Glutamatergic neuron (in vitro differentiated cells): ENCODE measurements at regions not wholly inside any gene's neighbourhood (a gene's known extent, or its start where the extent isn't known, plus 50 kb on each side); places are given as distances from the start of the nearest gene placed in this dataset.
"Not testable (repeated sequence)": the region's sequence is repeated elsewhere in the genome, so short reads cannot be mapped to it uniquely, and the experiment has no call there.

Experiments used
- DNase-seq: peaks from one replicate; pipeline ENCODE4 v3.0.0; 2022
- H3K27ac Mint-ChIP-seq: one replicate; pipeline ENCODE4 v1.8.0; 2020; ENCODE audit warnings: mild to moderate bottlenecking, mixed read lengths, inconsistent platforms; ENCODE audit not compliant: unreplicated experiment
- H3K27me3 Mint-ChIP-seq: one replicate; pipeline ENCODE4 v1.8.0; 2020; ENCODE audit warnings: mild to moderate bottlenecking, moderate library complexity, mixed read lengths, inconsistent platforms; ENCODE audit not compliant: unreplicated experiment
- H3K36me3 Mint-ChIP-seq: one replicate; pipeline ENCODE4 v1.8.0; 2020; ENCODE audit warnings: mild to moderate bottlenecking, mixed read lengths, inconsistent platforms; ENCODE audit not compliant: unreplicated experiment
- H3K4me1 Mint-ChIP-seq: one replicate; pipeline ENCODE4 v1.8.0; 2020; ENCODE audit warnings: mild to moderate bottlenecking, low read depth, mixed read lengths, inconsistent platforms; ENCODE audit not compliant: unreplicated experiment
- H3K4me3 Mint-ChIP-seq: one replicate; pipeline ENCODE4 v1.8.0; 2020; ENCODE audit warnings: mild to moderate bottlenecking, mixed read lengths, inconsistent platforms; ENCODE audit not compliant: unreplicated experiment
- H3K9me3 Mint-ChIP-seq: one replicate; pipeline ENCODE4 v1.8.0; 2020; ENCODE audit warnings: mild to moderate bottlenecking, moderate library complexity, mixed read lengths, inconsistent platforms; ENCODE audit not compliant: unreplicated experiment
- TF ChIP-seq, protein P1 (sequence below): fragments of 200-600 bp; sonication (generic); IDR thresholded peaks from one replicate; pipeline ENCODE4 v1.5.0; 2021; ENCODE audit not compliant: partially characterized antibody, unreplicated experiment

DNA sequence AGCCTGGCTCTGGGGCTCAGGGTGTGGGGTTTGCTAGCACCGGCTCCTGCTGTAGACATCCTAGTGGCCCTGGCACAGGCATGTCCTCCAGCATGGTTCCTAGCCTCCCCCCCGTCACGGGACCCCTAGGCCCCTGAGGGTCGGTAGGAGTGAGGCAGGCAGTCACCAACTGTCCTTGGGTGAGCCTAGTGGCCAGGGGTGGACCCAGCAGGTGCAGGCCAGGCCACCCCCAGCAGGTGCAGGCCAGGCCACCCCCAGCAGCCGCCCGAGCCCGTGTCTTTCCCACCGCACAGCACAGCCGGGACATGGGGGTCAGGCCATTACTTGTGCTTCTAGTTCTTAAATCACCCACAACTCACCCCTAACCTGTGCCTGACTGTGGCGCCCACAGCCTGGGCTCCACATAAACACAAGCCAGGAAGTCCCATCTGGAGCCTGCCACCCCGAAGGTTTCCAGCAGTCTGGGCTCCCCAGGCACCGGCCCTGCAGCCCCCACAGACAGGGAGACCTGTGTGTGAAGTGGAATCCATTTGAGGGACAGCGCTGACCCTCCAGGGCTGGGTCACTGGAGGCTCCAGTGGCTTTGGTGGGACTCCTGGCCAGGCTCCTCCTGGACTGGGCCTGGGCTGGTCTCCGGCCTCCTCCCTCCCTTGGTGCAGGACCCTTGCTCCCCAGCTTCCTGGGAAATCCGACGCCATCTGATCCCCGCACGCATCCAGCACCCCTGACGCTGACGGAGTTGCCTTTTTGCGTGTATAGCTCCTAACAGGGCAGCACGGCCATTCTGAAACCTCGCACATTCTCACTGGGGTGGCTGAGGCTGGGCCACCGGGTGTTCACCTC is 114.1 kb upstream of the LPCAT1 start:
- Mint-ChIP-seq H3K36me3 (no peaks in the 10 kb centered on the region), H3K4me1 (peaks cover 27% of the 10 kb centered on the region), H3K27ac (peak overlapping the region; percentile 33), H3K27me3 (peaks cover 22% of the 10 kb centered on the region), H3K4me3 (no peak overlapping the region), H3K9me3 (peaks cover 25% of the 10 kb centered on the region)
- no peak for DNase-seq
- TF ChIP-seq, protein P1, sequence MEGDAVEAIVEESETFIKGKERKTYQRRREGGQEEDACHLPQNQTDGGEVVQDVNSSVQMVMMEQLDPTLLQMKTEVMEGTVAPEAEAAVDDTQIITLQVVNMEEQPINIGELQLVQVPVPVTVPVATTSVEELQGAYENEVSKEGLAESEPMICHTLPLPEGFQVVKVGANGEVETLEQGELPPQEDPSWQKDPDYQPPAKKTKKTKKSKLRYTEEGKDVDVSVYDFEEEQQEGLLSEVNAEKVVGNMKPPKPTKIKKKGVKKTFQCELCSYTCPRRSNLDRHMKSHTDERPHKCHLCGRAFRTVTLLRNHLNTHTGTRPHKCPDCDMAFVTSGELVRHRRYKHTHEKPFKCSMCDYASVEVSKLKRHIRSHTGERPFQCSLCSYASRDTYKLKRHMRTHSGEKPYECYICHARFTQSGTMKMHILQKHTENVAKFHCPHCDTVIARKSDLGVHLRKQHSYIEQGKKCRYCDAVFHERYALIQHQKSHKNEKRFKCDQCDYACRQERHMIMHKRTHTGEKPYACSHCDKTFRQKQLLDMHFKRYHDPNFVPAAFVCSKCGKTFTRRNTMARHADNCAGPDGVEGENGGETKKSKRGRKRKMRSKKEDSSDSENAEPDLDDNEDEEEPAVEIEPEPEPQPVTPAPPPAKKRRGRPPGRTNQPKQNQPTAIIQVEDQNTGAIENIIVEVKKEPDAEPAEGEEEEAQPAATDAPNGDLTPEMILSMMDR: no peak

DNA sequence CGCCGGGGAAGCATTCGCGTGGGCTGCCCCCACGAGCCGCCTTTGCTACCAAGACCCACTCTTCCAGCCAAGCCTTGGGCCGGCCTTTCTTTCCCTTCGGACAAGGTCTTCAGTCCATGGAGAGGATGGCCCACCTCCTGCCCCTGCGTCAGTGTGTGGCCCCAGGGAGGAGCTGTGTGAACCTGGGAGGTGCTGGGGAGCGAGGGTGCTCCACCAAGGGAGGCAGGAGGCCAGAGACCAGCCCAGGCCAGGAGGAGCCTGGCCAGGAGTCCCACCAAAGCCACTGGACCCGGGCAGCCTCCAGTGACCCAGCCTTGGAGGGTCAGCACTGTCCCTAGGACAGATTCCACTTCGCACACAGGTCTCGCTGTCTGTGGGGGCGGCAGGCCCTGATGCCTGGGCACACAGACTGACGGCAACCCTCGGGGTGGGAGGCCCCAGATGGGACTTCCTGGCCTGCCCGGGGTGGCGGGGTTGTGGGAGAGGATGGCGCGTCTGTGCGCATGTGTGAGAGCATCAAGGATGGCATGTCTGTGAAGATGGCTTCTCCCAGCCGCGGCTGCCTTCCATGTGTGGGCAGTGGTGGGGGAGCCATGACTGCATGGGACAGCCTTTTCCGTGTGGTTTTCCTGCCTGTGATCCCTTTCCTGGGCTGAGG is 113.3 kb upstream of the LPCAT1 start:
- no peak overlapping the region for H3K27ac Mint-ChIP-seq
- peaks cover 22% of the 10 kb centered on the region for H3K27me3 Mint-ChIP-seq
- H3K36me3 Mint-ChIP-seq: no peaks in the 10 kb centered on the region
- TF ChIP-seq, protein P1: no peak
- H3K4me1 Mint-ChIP-seq: peaks cover 30% of the 10 kb centered on the region
- H3K4me3 Mint-ChIP-seq: no peak overlapping the region
- H3K9me3 Mint-ChIP-seq: peaks cover 25% of the 10 kb centered on the region
- no peak for DNase-seq

DNA sequence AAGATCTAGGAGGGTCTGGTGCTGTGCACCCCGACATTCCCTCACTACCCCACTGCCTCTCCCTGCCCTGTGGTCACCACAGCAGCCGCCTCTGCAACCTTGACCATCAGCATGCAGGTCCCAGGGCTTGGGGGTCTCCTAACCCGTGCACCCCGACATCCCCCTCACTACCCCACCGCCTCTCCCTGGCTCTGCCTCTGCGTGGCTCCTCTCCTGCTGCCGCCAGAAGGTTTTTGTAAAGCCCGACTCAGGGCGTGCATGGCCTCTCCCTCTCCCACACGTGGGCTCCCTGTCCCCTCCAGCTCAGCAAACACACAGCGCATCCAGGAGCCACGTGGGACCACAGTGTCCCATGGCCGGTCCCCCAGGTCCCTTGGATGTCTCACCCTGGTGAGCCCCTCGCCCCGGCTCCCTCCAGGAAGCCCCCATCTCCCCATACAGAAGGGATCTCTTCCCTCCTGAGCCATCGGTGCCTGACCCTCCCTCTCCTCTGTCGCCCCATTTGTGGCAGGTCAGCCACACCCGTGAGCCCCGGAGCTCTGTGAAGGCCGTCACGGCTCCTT is 112.5 kb upstream of the LPCAT1 start:
- H3K36me3 Mint-ChIP-seq, DNase-seq, H3K27ac Mint-ChIP-seq, H3K4me3 Mint-ChIP-seq: not testable (repeated sequence)
- Mint-ChIP-seq H3K27me3 (peaks cover 21% of the 10 kb centered on the region), H3K9me3 (peaks cover 22% of the 10 kb centered on the region), H3K4me1 (peaks cover 29% of the 10 kb centered on the region)

DNA sequence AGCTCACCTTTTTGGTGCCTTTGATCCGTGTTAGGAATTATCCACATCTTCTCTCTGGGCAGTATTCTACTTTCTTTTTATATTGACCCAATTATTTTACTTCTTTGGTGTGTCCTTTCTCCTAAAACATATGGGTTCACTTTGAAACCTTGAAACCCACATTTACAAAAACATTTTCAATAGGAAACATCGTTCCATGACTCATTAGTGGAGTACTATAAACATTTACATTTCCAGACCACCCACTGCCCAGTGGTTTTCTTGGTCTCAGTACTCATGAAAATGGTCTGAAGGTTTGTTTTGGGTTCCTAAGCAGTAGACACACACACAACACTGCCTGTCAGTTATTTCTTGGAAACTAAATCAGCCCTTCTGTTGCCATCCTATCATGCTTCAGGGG is 111.7 kb upstream of the LPCAT1 start:
- H3K27me3 Mint-ChIP-seq: peaks cover 18% of the 10 kb centered on the region
- H3K4me1 Mint-ChIP-seq: peaks cover 24% of the 10 kb centered on the region
- H3K27ac Mint-ChIP-seq: peak overlapping the region; percentile 22
- peaks cover 21% of the 10 kb centered on the region for H3K9me3 Mint-ChIP-seq
- H3K36me3 Mint-ChIP-seq, DNase-seq: not testable (repeated sequence)
- peak overlapping the region; percentile 78 for H3K4me3 Mint-ChIP-seq

DNA sequence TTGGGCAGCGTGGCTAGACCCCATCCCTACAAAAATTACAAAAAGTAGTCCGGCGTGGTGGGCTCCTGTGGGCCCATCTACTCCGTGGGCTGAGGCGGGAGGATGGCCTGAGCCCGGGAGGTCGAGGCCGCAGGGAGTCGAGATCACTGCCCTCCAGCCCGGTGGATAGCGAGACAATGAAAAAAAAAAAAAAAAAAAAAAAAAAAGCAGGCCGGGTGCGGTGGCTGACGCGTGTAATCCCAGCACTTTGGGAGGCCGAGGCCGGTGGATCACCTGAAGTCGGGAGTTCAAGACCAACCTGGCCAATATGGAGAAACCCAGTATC is 110.5 kb upstream of the LPCAT1 start:
- DNase-seq: no peak
- Mint-ChIP-seq H3K4me1 (peaks cover 14% of the 10 kb centered on the region), H3K27ac (peak overlapping the region; percentile 96), H3K36me3 (no peaks in the 10 kb centered on the region), H3K4me3 (peak overlapping the region; percentile 93), H3K27me3 (peaks cover 9% of the 10 kb centered on the region), H3K9me3 (peaks cover 11% of the 10 kb centered on the region)
- TF ChIP-seq, protein P1: no peak
